HG03378 (cell line): ENCODE measurements at regions not wholly inside any gene's neighbourhood (a gene's known extent, or its start where the extent isn't known, plus 50 kb on each side); places are given as distances from the start of the nearest gene placed in this dataset.

ENCODE experiments used
- ATAC-seq: cut with Tn5 transposase; IDR thresholded peaks from one replicate; pipeline ENCODE4 v1.9.1; 2021; ENCODE audit warnings: mild to moderate bottlenecking, moderate library complexity; ENCODE audit not compliant: unreplicated experiment

DNA sequence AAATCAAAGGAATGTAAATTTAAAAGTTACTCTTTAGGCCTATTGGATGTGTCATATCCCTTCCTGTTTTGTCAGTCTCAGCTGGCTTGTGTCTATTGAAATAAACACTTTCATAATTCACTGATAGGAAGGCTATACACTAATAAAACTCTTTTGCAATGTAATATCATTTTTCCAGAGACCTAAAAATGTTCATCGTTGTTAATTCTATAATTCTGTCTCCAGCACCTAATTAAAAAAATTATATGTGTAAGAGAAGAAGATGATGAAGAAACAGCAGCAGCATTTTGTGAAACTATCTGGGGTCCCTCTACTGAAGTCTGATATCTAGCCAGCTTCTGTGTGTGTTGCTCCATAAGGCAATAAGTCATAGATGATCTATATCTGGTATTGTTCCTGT lies 602.7 kb downstream of the ETV1 start:
- ATAC-seq = no peak

GRCh38 chr7:13407911-13408310 lies 581.6 kb downstream of the ETV1 start:
- no peak for ATAC-seq

DNA sequence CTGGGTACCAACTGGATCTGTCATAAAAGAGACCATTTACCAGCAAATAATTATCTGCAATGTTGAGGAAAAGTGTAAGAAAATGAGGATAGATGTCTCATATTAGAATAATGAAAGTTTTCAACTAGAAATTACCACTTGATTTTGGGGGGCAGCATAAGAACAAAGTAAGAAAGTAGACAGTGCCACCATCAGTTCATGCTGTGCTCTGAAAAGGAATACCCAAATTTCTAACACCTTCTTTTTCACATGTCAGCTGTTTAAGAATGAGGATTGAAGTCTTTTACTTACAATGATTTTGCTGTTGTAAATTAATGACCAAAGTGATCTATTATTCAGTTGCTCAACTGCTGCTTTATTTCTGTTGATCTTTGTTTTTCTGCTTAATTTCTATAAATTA lies 578.3 kb downstream of the ETV1 start:
- no peak for ATAC-seq

- no peak for ATAC-seq
These were observed 577.8 kb downstream of the ETV1 start for GRCh38 chr7:13411636-13412035.

GRCh38 chr7:13414181-13414580 lies 575.3 kb downstream of the ETV1 start:
- ATAC-seq = no peak

- ATAC-seq = no peak
These were observed 574.8 kb downstream of the ETV1 start for GRCh38 chr7:13414661-13415107.

- no peak for ATAC-seq
These were observed 573.4 kb downstream of the ETV1 start for GRCh38 chr7:13416071-13416470.

DNA sequence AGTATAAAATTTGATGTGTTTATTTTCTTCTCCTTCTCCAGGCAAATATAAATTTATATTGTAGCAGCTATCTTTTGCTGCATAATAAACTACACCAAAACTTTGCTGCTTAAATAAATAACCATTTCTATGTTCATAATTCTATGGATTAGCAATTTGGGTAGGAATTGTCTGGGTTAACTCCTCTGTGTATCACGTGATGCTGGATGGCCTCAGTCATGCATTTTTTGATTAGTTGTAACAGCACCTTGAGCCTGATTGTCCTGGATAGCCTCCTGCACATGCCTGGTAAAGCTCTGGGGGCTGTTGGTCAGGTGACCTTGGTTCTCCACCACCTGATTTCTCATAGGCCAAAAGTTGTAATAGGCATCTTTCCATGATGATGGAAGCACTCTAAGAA lies 572.9 kb downstream of the ETV1 start:
- ATAC-seq = no peak

- ATAC-seq = no peak
These were observed 568.7 kb downstream of the ETV1 start for GRCh38 chr7:13420726-13421125.

DNA sequence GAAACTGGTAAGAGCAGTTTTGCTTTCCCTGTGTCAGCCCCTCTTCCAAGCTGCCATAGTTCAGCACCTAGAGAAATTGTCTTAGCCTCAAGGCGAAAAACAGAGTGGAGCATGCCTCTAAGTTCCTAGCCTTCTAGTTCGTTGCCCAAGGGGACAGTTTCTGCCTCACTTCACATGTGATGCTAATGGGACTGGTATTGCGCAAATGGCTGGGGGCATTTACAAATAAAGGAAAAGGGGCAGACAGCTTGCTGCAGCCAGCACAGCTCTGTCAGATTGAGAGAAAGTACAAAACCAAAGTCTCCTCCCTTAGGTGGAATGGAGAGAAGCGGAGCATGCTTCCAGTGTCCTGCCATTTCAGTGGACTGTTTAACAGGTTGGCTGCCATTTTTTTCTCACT lies 567.7 kb downstream of the ETV1 start:
- ATAC-seq = no peak

DNA sequence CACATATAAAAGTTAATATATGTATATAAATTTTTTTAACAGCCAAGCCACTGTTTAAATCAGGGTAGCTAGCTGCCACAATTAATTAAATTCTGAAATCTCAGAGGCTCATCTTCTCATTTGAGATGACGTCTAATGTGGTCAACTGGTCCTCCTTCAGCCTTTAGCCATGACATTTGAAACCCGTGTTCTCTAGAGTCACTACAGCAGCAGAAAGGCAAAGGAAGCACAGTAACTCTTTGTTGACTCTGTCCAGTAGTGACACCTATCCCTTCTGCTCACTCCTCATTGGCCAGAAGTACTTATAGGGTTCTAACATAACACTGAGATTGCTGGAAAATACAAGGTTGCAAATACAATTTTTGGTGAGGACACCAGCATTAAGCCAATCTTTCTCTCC lies 555.5 kb downstream of the ETV1 start:
- no peak for ATAC-seq

- no peak for ATAC-seq
These were observed 547.2 kb downstream of the ETV1 start for GRCh38 chr7:13442226-13442625.

GRCh38 chr7:13447637-13448036 lies 541.8 kb downstream of the ETV1 start:
- ATAC-seq = no peak

DNA sequence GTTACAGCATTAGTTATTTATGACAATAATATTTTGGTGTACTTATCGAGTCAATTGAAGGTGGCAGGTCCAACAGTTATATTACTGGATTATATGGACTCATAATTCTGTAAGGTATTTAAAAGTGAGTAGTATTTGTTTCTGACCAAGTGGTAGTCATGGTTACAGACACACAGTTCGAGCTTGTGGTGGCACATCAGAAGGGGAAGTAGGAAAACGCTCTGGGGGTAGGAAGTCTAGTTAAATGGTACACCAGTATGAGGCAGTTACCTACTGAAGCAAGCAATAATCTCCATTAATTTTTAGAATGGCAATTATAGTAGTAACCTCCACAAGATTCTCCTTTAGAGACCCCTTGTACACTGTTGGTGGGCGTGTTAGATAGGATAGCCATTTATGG lies 541.2 kb downstream of the ETV1 start:
- ATAC-seq = no peak

GRCh38 chr7:13449460-13449859 lies 540.0 kb downstream of the ETV1 start:
- ATAC-seq = no peak

- ATAC-seq = no peak
These were observed 534.4 kb downstream of the ETV1 start for GRCh38 chr7:13454916-13455592.

DNA sequence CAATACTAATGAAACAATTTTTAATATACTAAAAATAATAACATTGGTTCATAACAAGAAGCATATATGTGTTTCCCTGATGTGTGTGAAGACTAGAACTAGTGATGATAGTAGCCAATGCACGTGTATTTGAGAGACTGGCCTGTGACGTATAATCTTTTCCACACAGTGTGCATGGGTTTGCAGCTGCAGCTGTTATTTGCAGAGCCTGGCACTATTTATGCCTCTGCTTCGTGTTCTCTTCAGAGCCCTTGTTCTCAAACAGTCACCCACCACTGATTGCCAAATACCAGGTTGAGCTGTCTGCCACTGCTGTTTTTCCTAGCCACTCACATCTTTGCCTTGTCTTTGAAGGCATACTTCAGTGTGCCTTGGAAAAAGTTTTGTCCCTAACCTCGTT lies 531.7 kb downstream of the ETV1 start:
- ATAC-seq = no peak

GRCh38 chr7:13466874-13467547 lies 522.5 kb downstream of the ETV1 start:
- no peak for ATAC-seq

DNA sequence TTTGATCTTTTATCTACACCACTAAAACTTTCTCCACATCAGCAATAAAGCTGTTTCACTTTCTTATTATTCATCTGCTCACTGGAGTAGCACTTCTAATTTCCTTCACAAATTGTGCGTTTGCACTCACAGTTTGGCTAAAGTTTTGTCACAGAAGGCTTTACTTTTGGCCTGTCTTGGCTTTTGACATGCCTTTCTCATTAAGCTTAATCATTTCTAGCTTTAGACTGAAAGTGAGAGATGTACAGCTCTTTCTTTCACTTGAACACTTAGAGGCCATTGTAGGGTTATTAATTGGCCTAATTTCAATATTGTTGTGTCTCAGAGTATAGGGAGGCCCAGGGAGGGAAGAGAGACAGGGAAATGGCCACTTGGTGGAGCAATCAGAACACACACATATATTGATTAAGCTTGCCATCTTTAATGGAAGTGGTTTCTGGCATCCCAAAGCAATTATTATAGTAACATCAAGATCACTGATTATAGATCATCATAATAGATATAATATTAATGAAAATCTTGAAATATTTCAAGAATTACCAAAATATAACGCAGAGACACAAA lies 512.5 kb downstream of the ETV1 start:
- no peak for ATAC-seq

GRCh38 chr7:13489386-13489785 lies 500.1 kb downstream of the ETV1 start:
- ATAC-seq = no peak

DNA sequence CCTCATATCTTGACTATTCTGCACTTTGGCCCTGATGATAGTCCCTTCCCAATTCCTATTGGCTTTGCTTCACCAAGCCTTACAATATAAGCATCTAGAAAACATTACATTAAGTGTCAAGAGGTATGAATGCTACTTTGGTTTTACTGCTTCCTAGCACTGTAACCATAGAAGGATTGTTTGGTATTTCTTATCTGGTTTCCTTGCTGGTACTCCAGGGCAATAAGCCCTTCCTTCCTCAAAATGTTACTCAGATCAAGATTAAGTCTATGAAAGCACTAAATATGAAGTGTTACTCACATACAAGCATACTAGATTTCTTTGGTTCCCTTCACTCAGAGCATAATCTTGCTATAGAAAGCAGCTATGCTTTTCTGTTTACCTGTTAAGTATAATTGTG lies 492.5 kb downstream of the ETV1 start:
- ATAC-seq = no peak

- no peak for ATAC-seq
These were observed 480.9 kb downstream of the ETV1 start for GRCh38 chr7:13508586-13508985.
